ENCODE measurements at regions not wholly inside any gene's neighbourhood (a gene's known extent, or its start where the extent isn't known, plus 50 kb on each side); places are given as distances from the start of the nearest gene placed in this dataset.
"Not testable (repeated sequence)": the region's sequence is repeated elsewhere in the genome, so short reads cannot be mapped to it uniquely, and the experiment has no call there.

DNA sequence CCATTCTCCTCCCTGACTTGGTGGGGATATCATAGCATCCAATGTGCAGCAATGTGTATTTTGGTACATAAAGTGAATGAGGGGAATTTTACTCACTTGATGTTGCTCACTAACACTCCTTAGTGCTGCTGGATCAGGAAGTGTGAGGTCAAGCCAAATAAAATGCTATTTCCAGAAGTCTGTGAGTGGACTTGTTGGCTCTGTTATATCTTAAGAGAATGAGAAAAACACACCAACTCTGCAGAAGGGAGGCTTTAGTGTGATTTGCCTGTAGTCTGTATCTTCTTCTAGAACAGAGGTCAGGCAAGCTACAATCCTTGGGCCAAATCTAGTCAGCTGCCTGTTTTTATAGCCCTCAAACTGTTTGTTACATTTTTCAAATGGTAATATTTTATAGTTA lies 154.3 kb downstream of the POLR1F start:
- DNase-seq (ENCODE audit: low spot score) = no peak
- TF ChIP-seq, protein P1, sequence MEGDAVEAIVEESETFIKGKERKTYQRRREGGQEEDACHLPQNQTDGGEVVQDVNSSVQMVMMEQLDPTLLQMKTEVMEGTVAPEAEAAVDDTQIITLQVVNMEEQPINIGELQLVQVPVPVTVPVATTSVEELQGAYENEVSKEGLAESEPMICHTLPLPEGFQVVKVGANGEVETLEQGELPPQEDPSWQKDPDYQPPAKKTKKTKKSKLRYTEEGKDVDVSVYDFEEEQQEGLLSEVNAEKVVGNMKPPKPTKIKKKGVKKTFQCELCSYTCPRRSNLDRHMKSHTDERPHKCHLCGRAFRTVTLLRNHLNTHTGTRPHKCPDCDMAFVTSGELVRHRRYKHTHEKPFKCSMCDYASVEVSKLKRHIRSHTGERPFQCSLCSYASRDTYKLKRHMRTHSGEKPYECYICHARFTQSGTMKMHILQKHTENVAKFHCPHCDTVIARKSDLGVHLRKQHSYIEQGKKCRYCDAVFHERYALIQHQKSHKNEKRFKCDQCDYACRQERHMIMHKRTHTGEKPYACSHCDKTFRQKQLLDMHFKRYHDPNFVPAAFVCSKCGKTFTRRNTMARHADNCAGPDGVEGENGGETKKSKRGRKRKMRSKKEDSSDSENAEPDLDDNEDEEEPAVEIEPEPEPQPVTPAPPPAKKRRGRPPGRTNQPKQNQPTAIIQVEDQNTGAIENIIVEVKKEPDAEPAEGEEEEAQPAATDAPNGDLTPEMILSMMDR (IDR thresholded peaks at IDR 0.05; ENCODE audit: borderline replicate concordance, control extremely low read depth, extremely low read depth, insufficient read depth, missing control alignments) = no peak
- in situ Hi-C loops (cut with MboI; ENCODE audit: low sequenced_read_pairs, unreplicated experiment) = no loop called here

- peak; percentile 1 for DNase-seq (ENCODE audit: low spot score)
- TF ChIP-seq, protein P1 (IDR thresholded peaks at IDR 0.05; ENCODE audit: borderline replicate concordance, control extremely low read depth, extremely low read depth, insufficient read depth, missing control alignments) = no peak
- in situ Hi-C loops (cut with MboI; ENCODE audit: low sequenced_read_pairs, unreplicated experiment) = no loop called here
Observed at GRCh38 chr7:19552576-19552975, 156.3 kb downstream of the POLR1F start.

- in situ Hi-C loops (cut with MboI; ENCODE audit: low sequenced_read_pairs, unreplicated experiment); DNase-seq (ENCODE audit: low spot score): not testable (repeated sequence)
Observed at GRCh38 chr7:19549246-19549645, 159.6 kb downstream of the POLR1F start.

DNA sequence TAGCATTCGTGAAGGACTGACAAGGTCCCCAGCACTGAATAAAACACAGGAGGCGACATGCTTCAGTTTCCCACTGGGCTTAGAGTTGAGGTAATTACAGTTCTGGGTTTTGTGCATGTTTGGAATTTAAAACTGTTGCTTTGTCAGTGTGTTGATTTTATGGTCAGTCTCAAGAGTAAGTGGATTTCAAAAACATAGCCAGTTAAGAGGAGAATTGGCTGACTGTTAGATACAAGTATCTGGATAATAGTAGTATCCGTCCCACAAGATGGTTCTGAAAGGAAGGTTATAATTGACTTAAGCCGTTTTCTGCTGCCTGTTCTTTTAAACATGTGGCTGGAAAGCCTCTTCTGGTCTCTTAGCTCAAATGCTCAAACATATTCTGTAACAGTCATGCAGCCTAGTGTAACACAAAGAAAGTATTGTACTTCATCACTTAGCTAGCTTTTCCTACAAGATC lies 170.9 kb downstream of the POLR1F start:
- no peak for DNase-seq (ENCODE audit: low spot score)
- in situ Hi-C loops (cut with MboI; ENCODE audit: low sequenced_read_pairs, unreplicated experiment) = no loop called here
- TF ChIP-seq, protein P1 (IDR thresholded peaks at IDR 0.05; ENCODE audit: borderline replicate concordance, control extremely low read depth, extremely low read depth, insufficient read depth, missing control alignments) = no peak

- no peak for DNase-seq (ENCODE audit: low spot score)
- TF ChIP-seq, protein P1 (IDR thresholded peaks at IDR 0.05; ENCODE audit: borderline replicate concordance, control extremely low read depth, extremely low read depth, insufficient read depth, missing control alignments) = no peak
- in situ Hi-C loops (cut with MboI; ENCODE audit: low sequenced_read_pairs, unreplicated experiment) = no loop called here
Observed at GRCh38 chr7:19533266-19533665, 175.6 kb downstream of the POLR1F start.

DNA sequence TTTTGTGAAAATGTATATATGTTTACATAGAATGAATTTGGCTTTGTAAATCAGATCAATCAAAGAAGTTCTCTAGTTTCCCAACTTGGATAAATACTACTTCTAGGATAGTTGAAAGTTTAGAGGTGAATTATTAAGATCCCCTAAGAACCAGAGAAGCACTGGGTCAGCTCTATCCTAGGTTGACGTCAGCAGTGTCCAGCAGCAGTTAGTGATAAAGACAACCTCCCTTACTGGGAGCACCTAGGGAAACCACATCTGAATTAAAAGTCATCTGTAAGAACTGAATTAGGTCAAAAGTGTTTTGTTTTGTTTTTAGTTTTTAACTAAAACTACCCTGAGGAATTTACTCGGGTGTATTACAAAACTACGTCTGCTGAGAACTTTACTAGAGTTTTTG lies 178.0 kb downstream of the POLR1F start:
- no peak for DNase-seq (ENCODE audit: low spot score)
- in situ Hi-C loops (cut with MboI; ENCODE audit: low sequenced_read_pairs, unreplicated experiment) = no loop called here
- TF ChIP-seq, protein P1 (IDR thresholded peaks at IDR 0.05; ENCODE audit: borderline replicate concordance, control extremely low read depth, extremely low read depth, insufficient read depth, missing control alignments) = no peak

DNA sequence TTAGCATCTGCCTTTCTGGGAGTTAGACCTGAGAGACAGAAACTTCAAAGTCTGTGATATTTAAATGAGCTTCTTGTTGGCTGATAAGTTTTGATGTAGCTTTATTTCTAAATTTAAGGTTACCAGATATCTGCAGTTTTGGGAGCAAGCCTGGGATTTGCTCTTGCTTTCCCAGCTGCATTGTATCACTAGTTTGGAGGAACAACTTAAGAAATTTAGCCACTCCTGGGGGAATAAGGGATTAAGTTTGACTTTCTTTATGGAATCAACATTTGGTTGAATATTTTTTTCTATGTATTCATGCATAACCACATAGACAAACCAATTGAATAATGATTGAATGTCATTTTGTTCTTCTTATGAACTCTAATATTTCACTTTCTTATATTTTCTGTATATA lies 178.6 kb downstream of the POLR1F start:
- TF ChIP-seq, protein P1 (IDR thresholded peaks at IDR 0.05; ENCODE audit: borderline replicate concordance, control extremely low read depth, extremely low read depth, insufficient read depth, missing control alignments) = no peak

More for the DNA sequence above, 178.6 kb downstream of the POLR1F start:
- DNase-seq (ENCODE audit: low spot score) = no peak
- in situ Hi-C loops (cut with MboI; ENCODE audit: low sequenced_read_pairs, unreplicated experiment) = no loop called here

All from GM13976 (cell line).